SU-DHL-6 (cell line): ENCODE measurements at regions not wholly inside any gene's neighbourhood (a gene's known extent, or its start where the extent isn't known, plus 50 kb on each side); places are given as distances from the start of the nearest gene placed in this dataset.

Source experiments
- H2AFZ ChIP-seq: fragments of 200-600 bp; sonication (generic); 2 replicates; pipeline ENCODE4 v1.6.1; 2014; ENCODE audit warnings: low read depth, mild to moderate bottlenecking, moderate library complexity, mixed read lengths, antibody characterized with exemption, low read length; ENCODE audit not compliant: severe bottlenecking
- H3F3A ChIP-seq: fragments of 200-600 bp; shearing (Covaris generic); 2 replicates; pipeline ENCODE4 v1.6.0; 2016; ENCODE audit warnings: antibody characterized with exemption, mild to moderate bottlenecking; ENCODE audit not compliant: insufficient read depth
- H3K27ac ChIP-seq: fragments of 200-600 bp; sonication (generic); 2 replicates; pipeline ENCODE4 v1.5.1; 2016; ENCODE audit warnings: low read depth, mild to moderate bottlenecking, low read length, moderate library complexity, mixed read lengths
- H3K27me3 ChIP-seq: fragments of 200-600 bp; sonication (generic), shearing (Covaris generic); 2 replicates; pipeline ENCODE4 v1.6.0; 2014; ENCODE audit warnings: mild to moderate bottlenecking, low read length
- H3K36me3 ChIP-seq: fragments of 200-600 bp; sonication (generic); 2 replicates; pipeline ENCODE4 v1.6.1; 2014; ENCODE audit warnings: mild to moderate bottlenecking, low read length, mixed read lengths
- H3K4me2 ChIP-seq: fragments of 300-600, 200-600 bp; shearing (Covaris generic), sonication (generic); 2 replicates; pipeline ENCODE4 v1.6.0; 2014; ENCODE audit warnings: low read length, low read depth, mild to moderate bottlenecking; ENCODE audit not compliant: poor library complexity, severe bottlenecking
- H3K4me3 ChIP-seq: fragments of 200-600 bp; sonication (generic); 2 replicates; pipeline ENCODE4 v1.5.1; 2014; ENCODE audit warnings: antibody characterized with exemption, low read length, mild to moderate bottlenecking, mixed read lengths; ENCODE audit not compliant: insufficient read depth, poor library complexity, severe bottlenecking
- H3K79me2 ChIP-seq: fragments of 200-600 bp; sonication (generic); 2 replicates; pipeline ENCODE4 v1.6.1; 2014; ENCODE audit warnings: mild to moderate bottlenecking, low read length, moderate library complexity; ENCODE audit not compliant: insufficient read depth
- H3K9ac ChIP-seq: fragments of 200-600 bp; sonication (generic); 2 replicates; pipeline ENCODE4 v1.7.0; 2014; ENCODE audit warnings: mild to moderate bottlenecking, low read length
- H3K9me2 ChIP-seq: fragments of 200-600 bp; sonication (generic); replicated peaks from 2 replicates; pipeline ENCODE4 v1.6.1; 2014; ENCODE audit warnings: low read length; ENCODE audit not compliant: insufficient read depth
- H3K9me3 ChIP-seq: fragments of 200-600 bp; sonication (generic); 2 replicates; pipeline ENCODE4 v1.6.1; 2014; ENCODE audit warnings: low read length, mixed read lengths; ENCODE audit not compliant: insufficient read depth
- H4K20me1 ChIP-seq: fragments of 200-600 bp; sonication (generic); 2 replicates; pipeline ENCODE4 v1.6.1; 2014; ENCODE audit warnings: low read depth, mild to moderate bottlenecking, antibody characterized with exemption, low read length, moderate library complexity, mixed read lengths
- CTCF ChIP-seq: fragments of 200-600 bp; sonication (generic); IDR thresholded peaks from one replicate; pipeline ENCODE4 v1.5.1; 2017; ENCODE audit warnings: antibody characterized with exemption, mild to moderate bottlenecking, low read length, moderate library complexity; ENCODE audit not compliant: insufficient read depth, poor library complexity, severe bottlenecking
- EZH2phosphoT487 ChIP-seq: fragments of 200-600 bp; sonication (generic), shearing (Covaris generic); conservative IDR thresholded peaks from 2 replicates; pipeline ENCODE4 v1.6.1; 2018; ENCODE audit warnings: mild to moderate bottlenecking, antibody characterized with exemption, low read length, moderate library complexity, mixed read lengths

- no peaks in the 10 kb centered on the region for H3K79me2 ChIP-seq
- H3K36me3 ChIP-seq = no peaks in the 10 kb centered on the region
- no peak for TF ChIP-seq CTCF
- TF ChIP-seq EZH2phosphoT487 = no peak
- H3K9me2 ChIP-seq = no peaks in the 10 kb centered on the region
- H3K27me3 ChIP-seq = no peaks in the 10 kb centered on the region
- peaks cover 6% of the 10 kb centered on the region; the same call in 1 of the 2 replicates for H3K9me3 ChIP-seq
- peak overlapping the region; percentile 64 for H2AFZ ChIP-seq
- no peak overlapping the region for H3K4me2 ChIP-seq
- no peaks in the 10 kb centered on the region for H3F3A ChIP-seq
- H3K4me3 ChIP-seq = no peak overlapping the region
- no peak overlapping the region for H3K27ac ChIP-seq
- H3K9ac ChIP-seq = no peak overlapping the region
- no peaks in the 10 kb centered on the region for H4K20me1 ChIP-seq
These were observed 201.4 kb upstream of the BRINP3 start for GRCh38 chr1:190679044-190679443.

DNA sequence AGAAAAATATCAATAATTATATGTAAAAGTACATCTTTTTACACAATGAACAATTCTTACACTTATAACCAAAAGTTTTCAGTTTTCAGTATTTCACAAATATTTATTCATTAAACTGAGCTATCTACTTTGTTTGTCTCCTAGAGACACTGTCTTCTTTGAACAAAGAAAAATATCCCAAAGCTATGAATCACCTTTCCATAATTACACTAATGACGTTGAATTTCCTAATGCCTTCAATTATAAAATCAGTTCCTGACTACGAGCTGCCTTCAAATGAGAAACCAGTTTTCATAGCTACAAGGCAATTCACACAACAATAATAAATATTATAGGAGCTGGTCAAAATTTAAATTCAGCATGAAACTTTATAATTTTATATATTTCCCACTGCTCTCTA, 201.8 kb upstream of the BRINP3 start:
- TF ChIP-seq EZH2phosphoT487 (no peak), CTCF (no peak)
- Histone ChIP-seq H3K9ac (no peak overlapping the region), H3K9me3 (peaks cover 5% of the 10 kb centered on the region; the same call in 1 of the 2 replicates), H3K79me2 (no peaks in the 10 kb centered on the region), H3K4me3 (no peak overlapping the region), H3K36me3 (no peaks in the 10 kb centered on the region), H2AFZ (no peak overlapping the region), H3K9me2 (no peaks in the 10 kb centered on the region), H3K27ac (no peak overlapping the region), H3K27me3 (no peaks in the 10 kb centered on the region), H4K20me1 (no peaks in the 10 kb centered on the region), H3K4me2 (no peak overlapping the region), H3F3A (no peaks in the 10 kb centered on the region)

DNA sequence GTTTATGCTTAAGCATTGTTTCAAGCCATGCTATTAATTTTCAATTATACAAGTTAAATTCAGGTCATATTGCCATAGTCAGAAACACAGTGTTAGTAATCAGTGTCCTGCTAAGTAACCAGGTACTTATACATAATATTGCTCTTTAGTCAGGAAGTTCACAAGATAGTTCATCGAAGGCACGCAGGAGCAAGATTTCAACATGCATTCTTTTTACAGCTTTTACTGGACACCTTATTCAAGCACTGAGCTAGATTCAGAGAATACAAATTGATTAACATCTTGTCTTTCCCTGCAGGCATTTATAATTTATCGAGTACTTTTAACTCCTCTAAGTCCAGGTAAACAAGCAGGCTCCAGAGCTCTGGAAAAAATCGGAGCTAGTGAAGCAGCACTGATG, 202.3 kb upstream of the BRINP3 start:
- Histone ChIP-seq H3K27me3 (no peaks in the 10 kb centered on the region), H3K9ac (no peak overlapping the region), H3K27ac (no peak overlapping the region), H3K9me2 (no peaks in the 10 kb centered on the region), H3K4me3 (no peak overlapping the region), H3F3A (no peaks in the 10 kb centered on the region), H3K79me2 (no peaks in the 10 kb centered on the region), H3K4me2 (no peak overlapping the region), H3K36me3 (no peaks in the 10 kb centered on the region), H3K9me3 (no peaks in the 10 kb centered on the region), H2AFZ (peak overlapping the region; percentile 66), H4K20me1 (no peaks in the 10 kb centered on the region)
- TF ChIP-seq CTCF (no peak), EZH2phosphoT487 (no peak)
